AG10803 (cell line): ENCODE measurements at regions not wholly inside any gene's neighbourhood (a gene's known extent, or its start where the extent isn't known, plus 50 kb on each side); places are given as distances from the start of the nearest gene placed in this dataset.
"Not testable (repeated sequence)": the region's sequence is repeated elsewhere in the genome, so short reads cannot be mapped to it uniquely, and the experiment has no call there.

Experiments
- DNase-seq: peaks from one replicate; pipeline ENCODE4 v3.0.0; 2010; ENCODE audit warnings: low read depth
- H3K4me3 ChIP-seq: 2 replicates; pipeline ENCODE4 v1.5.1; 2011; ENCODE audit warnings: mild to moderate bottlenecking, low read length, control low read depth
- CTCF ChIP-seq: conservative IDR thresholded peaks from 2 replicates; pipeline ENCODE4 v1.5.1; 2011; ENCODE audit warnings: mild to moderate bottlenecking, low read length, control low read depth, inconsistent platforms

GRCh38 chr4:67292636-67293035 lies 252.7 kb downstream of the CENPC start:
- TF ChIP-seq CTCF, result no peak
- no peak overlapping the region for H3K4me3 ChIP-seq
- DNase-seq, result no peak

- no peak for TF ChIP-seq CTCF
- no peak for DNase-seq
- H3K4me3 ChIP-seq, result no peak overlapping the region
Observed at GRCh38 chr4:67292045-67292444, 253.3 kb downstream of the CENPC start.

GRCh38 chr4:67291644-67292043 lies 253.7 kb downstream of the CENPC start:
- no peak for DNase-seq
- TF ChIP-seq CTCF, result no peak
- H3K4me3 ChIP-seq, result no peak overlapping the region

GRCh38 chr4:67288964-67289363 lies 256.3 kb downstream of the CENPC start:
- H3K4me3 ChIP-seq, result no peak overlapping the region
- no peak for TF ChIP-seq CTCF
- DNase-seq, result no peak

GRCh38 chr4:67286724-67287123 lies 258.6 kb downstream of the CENPC start:
- TF ChIP-seq CTCF, result no peak
- no peak for DNase-seq
- H3K4me3 ChIP-seq, result no peak overlapping the region

GRCh38 chr4:67282749-67283148 lies 262.6 kb downstream of the CENPC start:
- TF ChIP-seq CTCF, result no peak
- no peak overlapping the region for H3K4me3 ChIP-seq
- DNase-seq, result no peak

- no peak overlapping the region for H3K4me3 ChIP-seq
- no peak for TF ChIP-seq CTCF
- no peak for DNase-seq
Observed at GRCh38 chr4:67275179-67275750, 270.0 kb downstream of the CENPC start.

GRCh38 chr4:67274671-67275070 lies 270.6 kb downstream of the CENPC start:
- H3K4me3 ChIP-seq, DNase-seq: not testable (repeated sequence)
